GM23338 (cell line): ENCODE measurements at regions not wholly inside any gene's neighbourhood (a gene's known extent, or its start where the extent isn't known, plus 50 kb on each side); places are given as distances from the start of the nearest gene placed in this dataset.

Experiments
- ATAC-seq: fragments of 200-7000 bp; cut with Tn5 transposase; 3 replicates; pipeline ENCODE4 v1.9.1; 2020
- DNase-seq: peaks from one replicate; pipeline ENCODE4 v3.0.0-alpha.2; 2015; ENCODE audit warnings: low spot score
- H2AFZ ChIP-seq: fragments of 200-600 bp; sonication (generic); 2 replicates; pipeline ENCODE4 v1.8.0; 2016; ENCODE audit warnings: antibody characterized with exemption, mild to moderate bottlenecking, moderate library complexity
- H3F3A ChIP-seq: fragments of 200-600 bp; sonication (generic); replicated peaks from 2 replicates; pipeline ENCODE4 v1.8.0; 2017; ENCODE audit warnings: antibody characterized with exemption, mixed run types, low read depth
- H3K27ac ChIP-seq: fragments of 200-600 bp; sonication (generic); 2 replicates; pipeline ENCODE4 v1.6.1; 2016; ENCODE audit warnings: low read depth
- H3K27me3 ChIP-seq: fragments of 200-600 bp; sonication (generic); 2 replicates; pipeline ENCODE4 v1.8.0; 2016; ENCODE audit warnings: mild to moderate bottlenecking, mixed run types, moderate library complexity; ENCODE audit not compliant: insufficient read depth
- H3K36me3 ChIP-seq: fragments of 200-600 bp; sonication (generic); 2 replicates; pipeline ENCODE4 v1.8.0; 2016; ENCODE audit warnings: mild to moderate bottlenecking; ENCODE audit not compliant: insufficient read depth
- H3K4me1 ChIP-seq: fragments of 200-600 bp; sonication (generic); 2 replicates; pipeline ENCODE4 v1.8.0; 2016; ENCODE audit warnings: mild to moderate bottlenecking, moderate library complexity; ENCODE audit not compliant: insufficient read depth
- H3K4me2 ChIP-seq: fragments of 200-600 bp; sonication (generic); 2 replicates; pipeline ENCODE4 v1.7.1; 2017; ENCODE audit warnings: mixed run types
- H3K4me3 ChIP-seq: fragments of 200-600 bp; sonication (generic); 2 replicates; pipeline ENCODE4 v1.6.1; 2016; ENCODE audit warnings: mixed run types
- H3K79me2 ChIP-seq: fragments of 200-600 bp; sonication (generic); replicated peaks from 2 replicates; pipeline ENCODE4 v1.8.0; 2017; ENCODE audit warnings: mild to moderate bottlenecking; ENCODE audit not compliant: insufficient read depth
- H3K9me2 ChIP-seq: fragments of 200-600 bp; sonication (generic); 2 replicates; pipeline ENCODE4 v1.8.0; 2017; ENCODE audit not compliant: insufficient read depth
- H4K20me1 ChIP-seq: fragments of 200-600 bp; sonication (generic); replicated peaks from 2 replicates; pipeline ENCODE4 v1.8.0; 2017; ENCODE audit warnings: mild to moderate bottlenecking; ENCODE audit not compliant: insufficient read depth
- H3K27ac Mint-ChIP-seq: 2 replicates; pipeline ENCODE4 v1.8.0; 2020; ENCODE audit warnings: inconsistent platforms, mild to moderate bottlenecking, moderate library complexity, mixed read lengths
- H3K27me3 Mint-ChIP-seq: 3 replicates; pipeline ENCODE4 v1.8.0; 2022; ENCODE audit warnings: low read depth, mild to moderate bottlenecking, moderate library complexity, mixed read lengths, inconsistent platforms; ENCODE audit not compliant: insufficient read depth, poor library complexity
- H3K36me3 Mint-ChIP-seq: 3 replicates; pipeline ENCODE4 v1.8.0; 2021; ENCODE audit warnings: low read depth, mild to moderate bottlenecking, inconsistent platforms, moderate library complexity, mixed read lengths
- H3K4me1 Mint-ChIP-seq: 3 replicates; pipeline ENCODE4 v1.8.0; 2020; ENCODE audit warnings: mild to moderate bottlenecking, inconsistent platforms, mixed read lengths
- H3K4me3 Mint-ChIP-seq: 3 replicates; pipeline ENCODE4 v1.8.0; 2021; ENCODE audit warnings: moderate library complexity, mild to moderate bottlenecking, inconsistent platforms, mixed read lengths
- H3K9me3 Mint-ChIP-seq: 3 replicates; pipeline ENCODE4 v1.8.0; 2020; ENCODE audit warnings: moderate library complexity, mild to moderate bottlenecking, inconsistent platforms, mixed read lengths
- CREB1 ChIP-seq: fragments of 250-450 bp; sonication (Bioruptor Pico); IDR thresholded peaks from 2 replicates; pipeline ENCODE4 v1.5.0; 2020; ENCODE audit warnings: low read depth, mild to moderate bottlenecking, moderate library complexity
- CTCF ChIP-seq, 2 experiments: fragments of 200-600 bp in 1 of 2; sonication (generic) in 1 of 2; conservative IDR thresholded peaks; 2 replicates each; pipeline versions ENCODE4 v1.5.1 to v1.6.1; 2016 to 2017; ENCODE audit warnings: antibody characterized with exemption in 2 of 2, low read depth in 2 of 2, mild to moderate bottlenecking in 2 of 2, moderate library complexity in 1 of 2
- NANOG ChIP-seq: IDR thresholded peaks from 2 replicates; pipeline ENCODE4 v1.6.1; 2016; ENCODE audit warnings: antibody characterized with exemption, borderline replicate concordance
- POLR2AphosphoS5 ChIP-seq: IDR thresholded peaks from 2 replicates; pipeline ENCODE4 v1.6.1; 2016; ENCODE audit warnings: antibody characterized with exemption, low read depth
- REST ChIP-seq: IDR thresholded peaks from one replicate; pipeline ENCODE4 v1.6.1; 2018; ENCODE audit warnings: antibody characterized with exemption; ENCODE audit not compliant: unreplicated experiment
- STAT1 ChIP-seq: IDR thresholded peaks from one replicate; pipeline ENCODE4 v1.6.1; 2016; ENCODE audit warnings: antibody characterized with exemption; ENCODE audit not compliant: unreplicated experiment
- ZNF114 ChIP-seq: fragments of 250-450 bp; sonication (Bioruptor Pico); IDR thresholded peaks from 2 replicates; pipeline ENCODE4 v1.5.0; 2020; ENCODE audit warnings: mild to moderate bottlenecking, moderate library complexity
- ZNF331 ChIP-seq: fragments of 250-450 bp; sonication (Bioruptor Pico); IDR thresholded peaks from 2 replicates; pipeline ENCODE4 v1.5.0; 2020; ENCODE audit warnings: low read depth, mild to moderate bottlenecking, moderate library complexity
- ZNF462 ChIP-seq: fragments of 250-450 bp; sonication (Bioruptor Pico); IDR thresholded peaks from 2 replicates; pipeline ENCODE4 v1.5.0; 2020; ENCODE audit warnings: mild to moderate bottlenecking, moderate library complexity
- TF ChIP-seq, protein P1 (sequence below): IDR thresholded peaks from 2 replicates; pipeline ENCODE4 v1.6.1; 2016; ENCODE audit warnings: antibody characterized with exemption

- no peaks in the 10 kb centered on the region for H3K79me2 ChIP-seq
- TF ChIP-seq CREB1 (CRISPR knock-in tag) = no peak
- TF ChIP-seq ZNF114 (CRISPR knock-in tag) = no peak
- TF ChIP-seq CTCF (conservative IDR thresholded peaks at IDR 0.05; ENCODE audit: low read depth in 2 of 2) = no peak
- H4K20me1 ChIP-seq = no peaks in the 10 kb centered on the region
- no peaks in the 10 kb centered on the region for H3K27me3 ChIP-seq
- Mint-ChIP-seq H3K4me1 (peaks cover 21% of the 10 kb centered on the region), H3K4me3 (no peak overlapping the region), H3K27me3 (peaks cover 18% of the 10 kb centered on the region), H3K27ac (no peak overlapping the region), H3K9me3 (peaks cover 16% of the 10 kb centered on the region; the same call in 2 of the 3 replicates), H3K36me3 (no peaks in the 10 kb centered on the region; the same call in 2 of the 3 replicates)
- no peak overlapping the region for H2AFZ ChIP-seq
- ATAC-seq (no peak), DNase-seq (no peak)
- no peak overlapping the region for H3K4me3 ChIP-seq
- no peaks in the 10 kb centered on the region for H3F3A ChIP-seq
- H3K36me3 ChIP-seq = no peaks in the 10 kb centered on the region
- H3K4me1 ChIP-seq = no peaks in the 10 kb centered on the region
- H3K9me2 ChIP-seq = no peaks in the 10 kb centered on the region
- H3K4me2 ChIP-seq = no peak overlapping the region
- H3K27ac ChIP-seq = no peak overlapping the region
Observed at GRCh38 chr1:4598561-4598960, 55.8 kb upstream of the AJAP1 start.

GRCh38 chr1:4599521-4599920 is 54.9 kb upstream of the AJAP1 start:
- no peaks in the 10 kb centered on the region for H3K36me3 ChIP-seq
- Mint-ChIP-seq H3K4me1 (peaks cover 21% of the 10 kb centered on the region), H3K36me3 (no peaks in the 10 kb centered on the region; the same call in 2 of the 3 replicates), H3K27ac (no peak overlapping the region), H3K9me3 (peaks cover 16% of the 10 kb centered on the region; the same call in 2 of the 3 replicates), H3K27me3 (peaks cover 18% of the 10 kb centered on the region), H3K4me3 (no peak overlapping the region)
- no peaks in the 10 kb centered on the region for H3K9me2 ChIP-seq
- H3K4me3 ChIP-seq = no peak overlapping the region
- H4K20me1 ChIP-seq = no peaks in the 10 kb centered on the region
- DNase-seq = no peak
- H3K4me1 ChIP-seq = no peaks in the 10 kb centered on the region
- H3F3A ChIP-seq = no peaks in the 10 kb centered on the region
- no peaks in the 10 kb centered on the region for H3K27me3 ChIP-seq
- H3K79me2 ChIP-seq = no peaks in the 10 kb centered on the region
- H2AFZ ChIP-seq = no peak overlapping the region
- ATAC-seq = no peak
- no peak overlapping the region for H3K4me2 ChIP-seq
- H3K27ac ChIP-seq = no peak overlapping the region
- TF ChIP-seq REST = no peak
- TF ChIP-seq NANOG = no peak
- no peak for TF ChIP-seq STAT1
- TF ChIP-seq POLR2AphosphoS5 = no peak
- TF ChIP-seq, protein P1, sequence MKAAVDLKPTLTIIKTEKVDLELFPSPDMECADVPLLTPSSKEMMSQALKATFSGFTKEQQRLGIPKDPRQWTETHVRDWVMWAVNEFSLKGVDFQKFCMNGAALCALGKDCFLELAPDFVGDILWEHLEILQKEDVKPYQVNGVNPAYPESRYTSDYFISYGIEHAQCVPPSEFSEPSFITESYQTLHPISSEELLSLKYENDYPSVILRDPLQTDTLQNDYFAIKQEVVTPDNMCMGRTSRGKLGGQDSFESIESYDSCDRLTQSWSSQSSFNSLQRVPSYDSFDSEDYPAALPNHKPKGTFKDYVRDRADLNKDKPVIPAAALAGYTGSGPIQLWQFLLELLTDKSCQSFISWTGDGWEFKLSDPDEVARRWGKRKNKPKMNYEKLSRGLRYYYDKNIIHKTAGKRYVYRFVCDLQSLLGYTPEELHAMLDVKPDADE = no peak
- no peak for TF ChIP-seq ZNF462
- TF ChIP-seq ZNF114 (CRISPR knock-in tag) = no peak
- TF ChIP-seq CREB1 (CRISPR knock-in tag) = no peak
- TF ChIP-seq ZNF331 (CRISPR knock-in tag) = no peak
